B cell (primary cell): ENCODE measurements at regions not wholly inside any gene's neighbourhood (a gene's known extent, or its start where the extent isn't known, plus 50 kb on each side); places are given as distances from the start of the nearest gene placed in this dataset.

Experiments
- ATAC-seq: fragments of 200-7000 bp; cut with Tn5 transposase; one replicate; pipeline ENCODE4 v1.10.0; 2021; ENCODE audit warnings: low read depth, mild to moderate bottlenecking, moderate number of reproducible peaks, moderate library complexity
- CTCF ChIA-PET: fragments of 350-600 bp; sonication (Branson Sonifier 250); formaldehyde crosslinking; loops from one replicate; lab custom pipeline; 2021; ENCODE audit warnings: antibody characterized with exemption, inconsistent platforms; lab: Charles Lee
- POLR2A ChIA-PET: fragments of 350-600 bp; sonication (Branson Sonifier 250); formaldehyde crosslinking; loops from one replicate; lab custom pipeline; 2021; ENCODE audit warnings: antibody characterized with exemption; lab: Charles Lee
- DNase-seq: peaks from one replicate; pipeline ENCODE4 v3.0.0; 2013
- H2AFZ ChIP-seq: 2 replicates; pipeline ENCODE4 v1.6.1; 2012; ENCODE audit warnings: mild to moderate bottlenecking, low read depth, low read length; ENCODE audit not compliant: insufficient read depth, poor library complexity, severe bottlenecking
- H3K27ac ChIP-seq, 2 donors: 1 replicate in 1 of 2; 2 replicates in 1 of 2; pipeline ENCODE4 v1.5.1; 2012 to 2013; ENCODE audit warnings: low read length in 2 of 2, mild to moderate bottlenecking in 2 of 2, moderate library complexity in 1 of 2
- H3K27me3 ChIP-seq, 4 experiments: fragments of 200-600 bp in 1 of 4; sonication (generic) in 1 of 4; replicated peaks in 1 of 4; 1 replicate in 2 of 4; 2 replicates in 2 of 4; pipeline versions ENCODE4 v1.6.1 to v1.7.0; 2013 to 2016; ENCODE audit warnings: low read length in 3 of 4, mild to moderate bottlenecking in 2 of 4, mixed read lengths in 1 of 4, moderate library complexity in 1 of 4; ENCODE audit not compliant: insufficient read depth in 4 of 4, control insufficient read depth in 3 of 4; ENCODE audit errors: control extremely low read depth in 1 of 4
- H3K36me3 ChIP-seq, 2 experiments: replicated peaks in 1 of 2; 1 replicate in 1 of 2; 2 replicates in 1 of 2; pipeline versions ENCODE4 v1.6.1 to v1.7.1; 2013; ENCODE audit warnings: low read length in 1 of 2; ENCODE audit not compliant: insufficient read depth in 2 of 2, control insufficient read depth in 1 of 2; ENCODE audit errors: control extremely low read depth in 1 of 2, extremely low read depth in 1 of 2
- H3K4me1 ChIP-seq, 2 donors: fragments of 200-600 bp in 1 of 2; sonication (generic) in 1 of 2; 1 replicate in 1 of 2; 2 replicates in 1 of 2; pipeline versions ENCODE4 v1.5.1 to v1.6.1; 2013 to 2017; ENCODE audit warnings: low read length in 2 of 2; ENCODE audit not compliant: control insufficient read depth in 2 of 2, insufficient read depth in 2 of 2
- H3K4me2 ChIP-seq: replicated peaks from 2 replicates; pipeline ENCODE3; 2012; ENCODE audit warnings: mild to moderate bottlenecking, low read depth, low read length; ENCODE audit not compliant: poor library complexity, severe bottlenecking
- H3K4me3 ChIP-seq, 5 experiments: fragments of 200-600 bp in 1 of 5; sonication (generic) in 1 of 5; 1 replicate in 3 of 5; 2 replicates in 2 of 5; pipeline versions ENCODE4 v1.5.1 to v1.7.0; 2011 to 2016; ENCODE audit warnings: low read length in 4 of 5, mild to moderate bottlenecking in 4 of 5, low read depth in 2 of 5, control low read depth in 1 of 5, moderate library complexity in 1 of 5; ENCODE audit not compliant: insufficient read depth in 1 of 5; ENCODE audit errors: control extremely low read depth in 1 of 5, extremely low read depth in 1 of 5
- H3K79me2 ChIP-seq: fragments of 200-600 bp; sonication (generic); one replicate; pipeline ENCODE4 v1.6.0; 2016; ENCODE audit warnings: low read length; ENCODE audit not compliant: control insufficient read depth, insufficient read depth
- H3K9ac ChIP-seq: fragments of 200-600 bp; sonication (generic); 2 replicates; pipeline ENCODE4 v1.6.1; 2017; ENCODE audit warnings: mild to moderate bottlenecking, low read length, moderate library complexity
- H3K9me3 ChIP-seq, 3 donors: one replicate each; pipeline versions ENCODE4 v1.6.1 to v1.7.1; 2013; ENCODE audit warnings: low read length in 2 of 3; ENCODE audit not compliant: control insufficient read depth in 2 of 3, insufficient read depth in 1 of 3; ENCODE audit errors: control extremely low read depth in 1 of 3
- H4K20me1 ChIP-seq: 2 replicates; pipeline ENCODE4 v1.6.0; 2012; ENCODE audit warnings: mild to moderate bottlenecking, low read length; ENCODE audit not compliant: insufficient read depth, control insufficient read depth, poor library complexity, severe bottlenecking
- H3K27ac Mint-ChIP-seq: one replicate; pipeline ENCODE4 v1.8.0; 2021; ENCODE audit warnings: mixed read lengths
- H3K27me3 Mint-ChIP-seq: one replicate; pipeline ENCODE4 v1.8.0; 2021; ENCODE audit warnings: mixed read lengths
- H3K4me1 Mint-ChIP-seq: one replicate; pipeline ENCODE4 v1.8.0; 2021; ENCODE audit warnings: mixed read lengths
- H3K4me3 Mint-ChIP-seq: one replicate; pipeline ENCODE4 v1.8.0; 2021; ENCODE audit warnings: mixed read lengths
- H3K9me3 Mint-ChIP-seq: one replicate; pipeline ENCODE4 v1.8.0; 2022; ENCODE audit warnings: mixed read lengths; ENCODE audit not compliant: insufficient read depth
- CTCF ChIP-seq: fragments of 200-600 bp; IDR thresholded peaks from one replicate; pipeline ENCODE4 v1.8.0; 2022; ENCODE audit warnings: antibody characterized with exemption, mild to moderate bottlenecking
- EZH2 ChIP-seq: IDR thresholded peaks from 2 replicates; pipeline ENCODE4 v1.6.1; 2012; ENCODE audit warnings: borderline replicate concordance, low read depth, mild to moderate bottlenecking, moderate library complexity, low read length; ENCODE audit not compliant: insufficient read depth, poor library complexity, severe bottlenecking
- WGBS: methylation state at CpG from one replicate; pipeline ENCODE4 v1.1.5; 2013; ENCODE audit warnings: missing lambda C conversion rate; ENCODE audit not compliant: insufficient coverage; 5-methylcytosine and 5-hydroxymethylcytosine counted together
- intact Hi-C: fragments of 100-400 bp; cut with micrococcal nuclease; formaldehyde crosslinking; loops from one replicate; pipeline ENCODE4 v1.10.0; 2022

DNA sequence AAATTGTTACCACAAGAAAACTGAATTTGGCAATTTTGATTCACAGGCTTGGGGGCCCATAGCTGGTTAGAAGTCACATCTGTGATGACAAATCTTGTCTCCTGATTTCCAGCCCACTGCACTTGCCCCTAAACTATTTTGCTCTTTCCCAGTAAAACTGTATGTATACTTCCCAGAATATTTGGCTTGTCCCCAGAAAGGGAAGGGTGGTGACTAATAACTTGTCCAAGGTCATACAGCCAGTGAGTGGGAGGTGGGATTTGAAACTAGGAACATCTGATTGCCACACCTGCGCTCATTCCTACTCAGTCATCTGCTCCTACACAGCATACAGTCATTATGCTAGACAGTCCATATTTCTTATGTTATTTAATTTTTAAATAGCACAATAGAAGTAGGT is 304.5 kb downstream of the SDHAF3 start:
- Histone ChIP-seq H3K79me2 (no peaks in the 10 kb centered on the region), H4K20me1 (no peaks in the 10 kb centered on the region), H3K9me3 (peaks cover 0 to 5% (median 0%) of the 10 kb centered on the region in 3 donors), H3K4me1 (no peaks in the 10 kb centered on the region), H3K27me3 (no peaks in the 10 kb centered on the region), H3K27ac (no peak overlapping the region), H3K9ac (no peak overlapping the region), H3K4me2 (no peak overlapping the region), H2AFZ (no peak overlapping the region), H3K4me3 (no peak overlapping the region), H3K36me3 (no peaks in the 10 kb centered on the region)
- Mint-ChIP-seq H3K9me3 (no peaks in the 10 kb centered on the region), H3K4me3 (no peak overlapping the region), H3K27ac (no peak overlapping the region), H3K4me1 (no peaks in the 10 kb centered on the region), H3K27me3 (no peaks in the 10 kb centered on the region)
- DNase-seq (no peak), ATAC-seq (no peak)
- WGBS = no CpG with 5 or more reads among the region's 1 CpG
- TF ChIP-seq CTCF = no peak
- no peak for TF ChIP-seq EZH2
- POLR2A ChIA-PET = no interaction called here
- intact Hi-C loops = no loop called here
- CTCF ChIA-PET = no interaction called here

- no peak overlapping the region for H3K4me3 ChIP-seq
- no peak overlapping the region for H3K9ac ChIP-seq
- no peak overlapping the region for H2AFZ ChIP-seq
- no peak for ATAC-seq
- WGBS = 97% methylated on average over 6 of the region's 9 CpGs
- TF ChIP-seq EZH2 (no peak), CTCF (no peak)
- Mint-ChIP-seq H3K9me3 (peaks cover 6% of the 10 kb centered on the region), H3K4me3 (no peak overlapping the region), H3K27ac (no peak overlapping the region), H3K27me3 (no peaks in the 10 kb centered on the region), H3K4me1 (no peaks in the 10 kb centered on the region)
- ChIA-PET POLR2A (no interaction called here), CTCF (no interaction called here)
- no peaks in the 10 kb centered on the region for H3K36me3 ChIP-seq
- H4K20me1 ChIP-seq = no peaks in the 10 kb centered on the region
- H3K9me3 ChIP-seq = no peaks in the 10 kb centered on the region
- no peak for DNase-seq
- no peaks in the 10 kb centered on the region for H3K4me1 ChIP-seq
- H3K27ac ChIP-seq = no peak overlapping the region
- no peaks in the 10 kb centered on the region for H3K79me2 ChIP-seq
- no peaks in the 10 kb centered on the region for H3K27me3 ChIP-seq
- intact Hi-C loops = no loop called here
- no peak overlapping the region for H3K4me2 ChIP-seq
These were observed 301.9 kb upstream of the TAC1 start for GRCh38 chr7:97430006-97430405.
